HCT116 (cell line): ENCODE measurements at regions not wholly inside any gene's neighbourhood (a gene's known extent, or its start where the extent isn't known, plus 50 kb on each side); places are given as distances from the start of the nearest gene placed in this dataset.
"Not testable (repeated sequence)": the region's sequence is repeated elsewhere in the genome, so short reads cannot be mapped to it uniquely, and the experiment has no call there.

Source experiments
- ATAC-seq: fragments of 200-7000 bp; cut with Tn5 transposase; 2 replicates; pipeline ENCODE4 v1.9.1; 2020; ENCODE audit warnings: mild to moderate bottlenecking, moderate library complexity
- BruUV-seq: library from RNA; stranded (reverse); fragments of 400-500 nt; replicated peaks from 2 replicates; lab custom pipeline; 2021; lab: Mats Ljungman, UMichigan
- CTCF ChIA-PET: fragments of 300-600 bp; sonication (Branson Sonifier 250); formaldehyde crosslinking; loops from one replicate; lab custom pipeline; 2021; ENCODE audit warnings: antibody characterized with exemption; lab: Charles Lee
- POLR2A ChIA-PET: fragments of 300-600, 350-600 bp; sonication (Branson Sonifier 250); formaldehyde crosslinking; loops from one replicate; lab custom pipeline; 2021; ENCODE audit warnings: antibody characterized with exemption; lab: Charles Lee
- RAD21 ChIA-PET, 2 experiments: fragments of 300-600 bp; sonication (Branson Sonifier 250); formaldehyde crosslinking; loops; one replicate each; lab custom pipeline; 2023; ENCODE audit warnings: low total read pairs in 2 of 2; ENCODE audit not compliant: uncharacterized antibody in 2 of 2, unreplicated experiment in 2 of 2, low non-redundant PET in 1 of 2; lab: Charles Lee
- DNase-seq: peaks from one replicate; pipeline ENCODE4 v3.0.0-alpha.2; 2010; ENCODE audit warnings: low read depth, low spot score
- H2AFZ ChIP-seq: fragments of 200-600 bp; shearing (Covaris generic), sonication (generic); 2 replicates; pipeline ENCODE4 v1.6.1; 2017; ENCODE audit warnings: low read depth, mixed run types, mixed read lengths, antibody characterized with exemption, low read length; ENCODE audit not compliant: poor library complexity, severe bottlenecking
- H3K27ac ChIP-seq: 2 replicates; pipeline ENCODE4 v1.5.1; 2012; ENCODE audit warnings: low read depth, low read length
- H3K27me3 ChIP-seq: fragments of 200-600 bp; sonication (generic); 2 replicates; pipeline ENCODE4 v1.6.1; 2016; ENCODE audit warnings: mixed run types, low read length, mixed read lengths; ENCODE audit not compliant: insufficient read depth
- H3K36me3 ChIP-seq, 2 experiments: fragments of 200-500 bp in 1 of 2; fragments of 200-600 bp in 1 of 2; sonication (Bioruptor generic) in 1 of 2; sonication (generic) in 1 of 2; 2 replicates each; pipeline versions ENCODE4 v1.5.1 to v1.6.1; 2014 to 2016; ENCODE audit warnings: low read length in 2 of 2, inconsistent platforms in 1 of 2, mixed read lengths in 1 of 2, mixed run types in 1 of 2; ENCODE audit not compliant: insufficient read depth in 2 of 2, control insufficient read depth in 1 of 2
- H3K4me1 ChIP-seq, 2 experiments: fragments of 200-600 bp in 1 of 2; sonication (generic) in 1 of 2; 2 replicates each; pipeline versions ENCODE4 v1.5.1 to v1.6.1; 2012 to 2017; ENCODE audit warnings: low read length in 2 of 2, inconsistent platforms in 1 of 2, mild to moderate bottlenecking in 1 of 2, mixed read lengths in 1 of 2, mixed run types in 1 of 2, moderate library complexity in 1 of 2; ENCODE audit not compliant: insufficient read depth in 2 of 2, control insufficient read depth in 1 of 2
- H3K4me2 ChIP-seq: fragments of 200-600 bp; sonication (generic); 2 replicates; pipeline ENCODE4 v1.6.1; 2017; ENCODE audit warnings: mixed run types, low read length, mixed read lengths
- H3K4me3 ChIP-seq, 2 experiments: fragments of 200-600 bp in 1 of 2; sonication (generic) in 1 of 2; replicated peaks in 1 of 2; 2 replicates each; pipeline ENCODE4 v1.5.1; 2011 to 2016; ENCODE audit warnings: low read length in 2 of 2, control low read depth in 1 of 2, low read depth in 1 of 2, mild to moderate bottlenecking in 1 of 2, mixed read lengths in 1 of 2, mixed run types in 1 of 2
- H3K79me2 ChIP-seq: fragments of 200-600 bp; sonication (generic); 2 replicates; pipeline ENCODE4 v1.6.1; 2017; ENCODE audit warnings: mild to moderate bottlenecking, mixed run types, low read length, moderate library complexity, mixed read lengths; ENCODE audit not compliant: insufficient read depth
- H3K9ac ChIP-seq: fragments of 200-600 bp; sonication (generic); 2 replicates; pipeline ENCODE4 v1.6.1; 2016; ENCODE audit warnings: low read length, mixed read lengths
- H3K9me2 ChIP-seq: fragments of 200-600 bp; sonication (generic), shearing (Covaris generic); 2 replicates; pipeline ENCODE4 v1.6.1; 2017; ENCODE audit warnings: mixed run types, mild to moderate bottlenecking, moderate library complexity; ENCODE audit not compliant: insufficient read depth
- H3K9me3 ChIP-seq, 2 experiments: fragments of 200-500 bp in 1 of 2; fragments of 200-600 bp in 1 of 2; sonication (Bioruptor generic) in 1 of 2; sonication (generic) in 1 of 2; 2 replicates each; pipeline ENCODE4 v1.6.1; 2014 to 2017; ENCODE audit warnings: low read length in 2 of 2, mixed read lengths in 2 of 2, inconsistent platforms in 1 of 2, low read depth in 1 of 2, mild to moderate bottlenecking in 1 of 2, mixed run types in 1 of 2, moderate library complexity in 1 of 2; ENCODE audit not compliant: control insufficient read depth in 1 of 2, insufficient read depth in 1 of 2
- H4K20me1 ChIP-seq: fragments of 200-600 bp; sonication (generic), shearing (Covaris generic); 2 replicates; pipeline ENCODE4 v1.6.1; 2017; ENCODE audit warnings: mixed run types, mild to moderate bottlenecking, moderate library complexity; ENCODE audit not compliant: insufficient read depth
- CBX3 ChIP-seq: IDR thresholded peaks from 2 replicates; pipeline ENCODE4 v1.6.1; 2012; ENCODE audit warnings: low read depth
- CEBPB ChIP-seq: IDR thresholded peaks from 2 replicates; pipeline ENCODE4 v1.6.1; 2012; ENCODE audit warnings: low read depth
- EGR1 ChIP-seq: IDR thresholded peaks from 2 replicates; pipeline ENCODE4 v1.6.1; 2012; ENCODE audit warnings: low read depth
- ELF1 ChIP-seq: IDR thresholded peaks from 2 replicates; pipeline ENCODE4 v1.6.1; 2012; ENCODE audit warnings: low read depth, borderline replicate concordance
- EZH2phosphoT487 ChIP-seq: fragments of 200-600 bp; IDR thresholded peaks from 2 replicates; pipeline ENCODE4 v1.6.1; 2018; ENCODE audit warnings: antibody characterized with exemption, borderline replicate concordance
- POLR2A ChIP-seq: IDR thresholded peaks from 2 replicates; pipeline ENCODE4 v1.7.0; 2011; ENCODE audit warnings: borderline replicate concordance; ENCODE audit not compliant: insufficient read depth, insufficient read length; ENCODE audit errors: extremely low read depth
- RAD21 ChIP-seq: IDR thresholded peaks from 2 replicates; pipeline ENCODE4 v1.6.1; 2012; ENCODE audit warnings: low read depth, mild to moderate bottlenecking
- SIN3A ChIP-seq: IDR thresholded peaks from 2 replicates; pipeline ENCODE4 v1.6.1; 2012; ENCODE audit warnings: low read depth
- SP1 ChIP-seq: IDR thresholded peaks from 2 replicates; pipeline ENCODE4 v1.6.1; 2012; ENCODE audit warnings: low read depth
- YY1 ChIP-seq: IDR thresholded peaks from 2 replicates; pipeline ENCODE4 v1.6.1; 2011; ENCODE audit warnings: low read length, low read depth, moderate library complexity, mild to moderate bottlenecking; ENCODE audit not compliant: insufficient replicate concordance; ENCODE audit errors: extremely low read depth
- ZNF274 ChIP-seq: fragments of 200-500 bp; sonication (Bioruptor generic); IDR thresholded peaks from 2 replicates; pipeline ENCODE4 v1.6.1; 2014; ENCODE audit warnings: mild to moderate bottlenecking, low read depth, low read length, inconsistent platforms
- intact Hi-C: fragments of 100-400 bp; cut with micrococcal nuclease; formaldehyde crosslinking; loops from 2 replicates; pipeline ENCODE4 v1.10.0; 2022
- TF ChIP-seq, protein P1 (sequence below): IDR thresholded peaks from 2 replicates; pipeline ENCODE4 v1.6.1; 2012; ENCODE audit warnings: low read depth
- TF ChIP-seq, protein P2 (sequence below): IDR thresholded peaks from 2 replicates; pipeline ENCODE4 v1.6.1; 2012
- TF ChIP-seq, protein P3 (sequence below): IDR thresholded peaks from 2 replicates; pipeline ENCODE4 v1.6.1; 2011; ENCODE audit warnings: mild to moderate bottlenecking, low read length, moderate library complexity; ENCODE audit not compliant: insufficient replicate concordance; ENCODE audit errors: extremely low read depth

DNA sequence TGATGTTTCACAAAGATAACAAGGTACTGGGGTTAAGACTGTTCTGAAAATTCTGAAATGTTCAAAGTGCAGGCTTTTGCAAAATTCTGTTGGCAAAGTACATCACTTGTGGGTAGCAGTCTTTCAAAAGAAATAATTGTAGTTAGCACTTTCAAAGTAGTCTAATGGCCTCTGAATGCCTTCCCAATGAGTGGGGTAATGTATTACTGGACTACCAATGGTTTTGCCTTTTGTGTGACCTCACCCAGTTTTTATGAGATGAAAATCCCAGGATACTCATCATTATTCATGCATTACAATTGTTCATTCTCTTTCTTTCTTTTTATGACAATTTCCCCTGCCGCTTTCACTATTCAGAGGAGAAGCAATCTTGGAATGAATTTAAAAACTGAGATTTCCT is 686.1 kb downstream of the GLUD2 start (continued):
- TF ChIP-seq, protein P1, sequence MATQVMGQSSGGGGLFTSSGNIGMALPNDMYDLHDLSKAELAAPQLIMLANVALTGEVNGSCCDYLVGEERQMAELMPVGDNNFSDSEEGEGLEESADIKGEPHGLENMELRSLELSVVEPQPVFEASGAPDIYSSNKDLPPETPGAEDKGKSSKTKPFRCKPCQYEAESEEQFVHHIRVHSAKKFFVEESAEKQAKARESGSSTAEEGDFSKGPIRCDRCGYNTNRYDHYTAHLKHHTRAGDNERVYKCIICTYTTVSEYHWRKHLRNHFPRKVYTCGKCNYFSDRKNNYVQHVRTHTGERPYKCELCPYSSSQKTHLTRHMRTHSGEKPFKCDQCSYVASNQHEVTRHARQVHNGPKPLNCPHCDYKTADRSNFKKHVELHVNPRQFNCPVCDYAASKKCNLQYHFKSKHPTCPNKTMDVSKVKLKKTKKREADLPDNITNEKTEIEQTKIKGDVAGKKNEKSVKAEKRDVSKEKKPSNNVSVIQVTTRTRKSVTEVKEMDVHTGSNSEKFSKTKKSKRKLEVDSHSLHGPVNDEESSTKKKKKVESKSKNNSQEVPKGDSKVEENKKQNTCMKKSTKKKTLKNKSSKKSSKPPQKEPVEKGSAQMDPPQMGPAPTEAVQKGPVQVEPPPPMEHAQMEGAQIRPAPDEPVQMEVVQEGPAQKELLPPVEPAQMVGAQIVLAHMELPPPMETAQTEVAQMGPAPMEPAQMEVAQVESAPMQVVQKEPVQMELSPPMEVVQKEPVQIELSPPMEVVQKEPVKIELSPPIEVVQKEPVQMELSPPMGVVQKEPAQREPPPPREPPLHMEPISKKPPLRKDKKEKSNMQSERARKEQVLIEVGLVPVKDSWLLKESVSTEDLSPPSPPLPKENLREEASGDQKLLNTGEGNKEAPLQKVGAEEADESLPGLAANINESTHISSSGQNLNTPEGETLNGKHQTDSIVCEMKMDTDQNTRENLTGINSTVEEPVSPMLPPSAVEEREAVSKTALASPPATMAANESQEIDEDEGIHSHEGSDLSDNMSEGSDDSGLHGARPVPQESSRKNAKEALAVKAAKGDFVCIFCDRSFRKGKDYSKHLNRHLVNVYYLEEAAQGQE, result no peak
- no peak for TF ChIP-seq SIN3A
- TF ChIP-seq RAD21, result no peak
- TF ChIP-seq ELF1, result no peak
- no peak for TF ChIP-seq EZH2phosphoT487
- no peak for TF ChIP-seq CEBPB

DNA sequence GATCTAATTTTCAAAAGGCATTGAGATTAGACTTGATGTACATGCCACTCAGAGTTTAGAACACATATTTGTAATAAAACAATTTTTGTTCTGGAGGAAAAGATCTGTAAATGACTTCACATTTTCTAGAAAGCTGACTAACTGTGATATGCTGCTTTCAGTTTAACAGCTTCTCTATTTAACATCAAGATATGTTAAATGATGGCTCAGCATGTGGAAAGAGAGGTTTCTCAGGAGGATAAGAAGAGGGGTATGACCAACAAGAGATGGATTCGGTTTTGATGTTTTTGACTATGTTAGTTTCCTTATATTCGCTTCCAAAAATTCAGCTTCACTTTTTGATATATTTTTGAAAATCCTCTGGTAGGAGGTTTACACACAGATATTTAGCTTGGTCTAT is 698.7 kb downstream of the GLUD2 start:
- H3K79me2 ChIP-seq, result no peaks in the 10 kb centered on the region
- no peak overlapping the region for H3K9ac ChIP-seq
- no peak overlapping the region for H3K27ac ChIP-seq
- no peak overlapping the region for H2AFZ ChIP-seq
- BruUV-seq, result no TSS peak
- no peaks in the 10 kb centered on the region for H3K9me3 ChIP-seq
- H3K4me1 ChIP-seq, result no peaks in the 10 kb centered on the region
- no peaks in the 10 kb centered on the region for H3K36me3 ChIP-seq
- no peak for DNase-seq
- TF ChIP-seq YY1 (no peak), SP1 (no peak), CBX3 (no peak), POLR2A (no peak), ZNF274 (no peak), RAD21 (no peak), EGR1 (no peak)
- TF ChIP-seq, protein P2, sequence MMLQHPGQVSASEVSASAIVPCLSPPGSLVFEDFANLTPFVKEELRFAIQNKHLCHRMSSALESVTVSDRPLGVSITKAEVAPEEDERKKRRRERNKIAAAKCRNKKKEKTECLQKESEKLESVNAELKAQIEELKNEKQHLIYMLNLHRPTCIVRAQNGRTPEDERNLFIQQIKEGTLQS, result no peak
- TF ChIP-seq, protein P3, sequence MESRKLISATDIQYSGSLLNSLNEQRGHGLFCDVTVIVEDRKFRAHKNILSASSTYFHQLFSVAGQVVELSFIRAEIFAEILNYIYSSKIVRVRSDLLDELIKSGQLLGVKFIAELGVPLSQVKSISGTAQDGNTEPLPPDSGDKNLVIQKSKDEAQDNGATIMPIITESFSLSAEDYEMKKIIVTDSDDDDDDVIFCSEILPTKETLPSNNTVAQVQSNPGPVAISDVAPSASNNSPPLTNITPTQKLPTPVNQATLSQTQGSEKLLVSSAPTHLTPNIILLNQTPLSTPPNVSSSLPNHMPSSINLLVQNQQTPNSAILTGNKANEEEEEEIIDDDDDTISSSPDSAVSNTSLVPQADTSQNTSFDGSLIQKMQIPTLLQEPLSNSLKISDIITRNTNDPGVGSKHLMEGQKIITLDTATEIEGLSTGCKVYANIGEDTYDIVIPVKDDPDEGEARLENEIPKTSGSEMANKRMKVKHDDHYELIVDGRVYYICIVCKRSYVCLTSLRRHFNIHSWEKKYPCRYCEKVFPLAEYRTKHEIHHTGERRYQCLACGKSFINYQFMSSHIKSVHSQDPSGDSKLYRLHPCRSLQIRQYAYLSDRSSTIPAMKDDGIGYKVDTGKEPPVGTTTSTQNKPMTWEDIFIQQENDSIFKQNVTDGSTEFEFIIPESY, result no peak
- ATAC-seq, result no peak
- intact Hi-C loops, result no loop called here
- ChIA-PET POLR2A (no interaction called here), RAD21 (no interaction called here), CTCF (no interaction called here)
- no peaks in the 10 kb centered on the region for H3K27me3 ChIP-seq
- H4K20me1 ChIP-seq, result no peaks in the 10 kb centered on the region
- no peak overlapping the region for H3K4me3 ChIP-seq
- H3K4me2 ChIP-seq, result no peak overlapping the region
- no peaks in the 10 kb centered on the region for H3K9me2 ChIP-seq

DNA sequence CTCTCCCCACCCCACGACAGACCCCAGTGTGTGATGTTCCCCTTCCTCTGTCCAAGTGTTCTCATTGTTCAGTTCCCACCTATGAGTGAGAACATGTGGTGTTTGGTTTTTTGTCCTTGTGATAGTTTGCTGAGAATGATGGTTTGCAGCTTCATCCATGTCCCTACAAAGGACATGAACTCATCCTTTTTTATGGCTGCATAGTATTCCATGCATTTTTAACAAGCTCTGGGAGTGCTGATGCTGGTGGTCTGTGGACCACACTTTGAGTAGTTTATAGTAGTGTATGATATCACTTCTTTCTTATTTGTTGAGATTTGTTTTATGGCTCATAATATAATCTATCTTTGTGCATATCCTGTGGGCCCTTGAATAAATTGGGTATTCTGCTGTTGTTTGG is 706.2 kb downstream of the GLUD2 start:
- H3K4me3 ChIP-seq, POLR2A ChIA-PET, H3K27me3 ChIP-seq, DNase-seq, H3K79me2 ChIP-seq, intact Hi-C loops, RAD21 ChIA-PET, H3K4me2 ChIP-seq, H4K20me1 ChIP-seq, H3K9ac ChIP-seq, H3K9me2 ChIP-seq, H3K27ac ChIP-seq, H3K4me1 ChIP-seq, ATAC-seq, H3K36me3 ChIP-seq, BruUV-seq, H2AFZ ChIP-seq, H3K9me3 ChIP-seq, CTCF ChIA-PET: not testable (repeated sequence)
